ENCODE measurements at regions not wholly inside any gene's neighbourhood (a gene's known extent, or its start where the extent isn't known, plus 50 kb on each side); places are given as distances from the start of the nearest gene placed in this dataset.

GRCh38 chr15:81968691-81969090 lies 77.1 kb downstream of the MEX3B start:
- TF ChIP-seq, protein P1, sequence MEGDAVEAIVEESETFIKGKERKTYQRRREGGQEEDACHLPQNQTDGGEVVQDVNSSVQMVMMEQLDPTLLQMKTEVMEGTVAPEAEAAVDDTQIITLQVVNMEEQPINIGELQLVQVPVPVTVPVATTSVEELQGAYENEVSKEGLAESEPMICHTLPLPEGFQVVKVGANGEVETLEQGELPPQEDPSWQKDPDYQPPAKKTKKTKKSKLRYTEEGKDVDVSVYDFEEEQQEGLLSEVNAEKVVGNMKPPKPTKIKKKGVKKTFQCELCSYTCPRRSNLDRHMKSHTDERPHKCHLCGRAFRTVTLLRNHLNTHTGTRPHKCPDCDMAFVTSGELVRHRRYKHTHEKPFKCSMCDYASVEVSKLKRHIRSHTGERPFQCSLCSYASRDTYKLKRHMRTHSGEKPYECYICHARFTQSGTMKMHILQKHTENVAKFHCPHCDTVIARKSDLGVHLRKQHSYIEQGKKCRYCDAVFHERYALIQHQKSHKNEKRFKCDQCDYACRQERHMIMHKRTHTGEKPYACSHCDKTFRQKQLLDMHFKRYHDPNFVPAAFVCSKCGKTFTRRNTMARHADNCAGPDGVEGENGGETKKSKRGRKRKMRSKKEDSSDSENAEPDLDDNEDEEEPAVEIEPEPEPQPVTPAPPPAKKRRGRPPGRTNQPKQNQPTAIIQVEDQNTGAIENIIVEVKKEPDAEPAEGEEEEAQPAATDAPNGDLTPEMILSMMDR (IDR thresholded peaks at IDR 0.05): no peak
- no peak for TF ChIP-seq EP300 (IDR thresholded peaks at IDR 0.05)
- no peak for TF ChIP-seq POLR2A (IDR thresholded peaks at IDR 0.05)
- H3K27ac ChIP-seq: no peak overlapping the region
- H3K36me3 ChIP-seq: no peaks in the 10 kb centered on the region
- no peak overlapping the region for H3K4me3 ChIP-seq
- no peaks in the 10 kb centered on the region for H3K4me1 ChIP-seq
- no peak for DNase-seq (ENCODE audit: low spot score in 2 of 2)
- 88 to 91% methylated on average over 2 of the region's 2 CpGs for WGBS, 2 donors
- no peaks in the 10 kb centered on the region for H3K27me3 ChIP-seq
- H3K9me3 ChIP-seq: peaks cover 0 to 16% (median 0%) of the 10 kb centered on the region in 4 donors

- Histone ChIP-seq H3K9me3 (peaks cover 0 to 11% (median 0%) of the 10 kb centered on the region in 4 donors), H3K4me3 (no peak overlapping the region), H3K4me1 (no peaks in the 10 kb centered on the region), H3K27ac (no peak overlapping the region), H3K36me3 (no peaks in the 10 kb centered on the region), H3K27me3 (no peaks in the 10 kb centered on the region)
- TF ChIP-seq EP300 (IDR thresholded peaks at IDR 0.05): no peak
- DNase-seq (ENCODE audit: low spot score in 2 of 2): no peak
- 55 to 61% methylated on average over 3 of the region's 3 CpGs for WGBS, 2 donors
Observed at GRCh38 chr15:81966631-81967030, 79.2 kb downstream of the MEX3B start.

DNA sequence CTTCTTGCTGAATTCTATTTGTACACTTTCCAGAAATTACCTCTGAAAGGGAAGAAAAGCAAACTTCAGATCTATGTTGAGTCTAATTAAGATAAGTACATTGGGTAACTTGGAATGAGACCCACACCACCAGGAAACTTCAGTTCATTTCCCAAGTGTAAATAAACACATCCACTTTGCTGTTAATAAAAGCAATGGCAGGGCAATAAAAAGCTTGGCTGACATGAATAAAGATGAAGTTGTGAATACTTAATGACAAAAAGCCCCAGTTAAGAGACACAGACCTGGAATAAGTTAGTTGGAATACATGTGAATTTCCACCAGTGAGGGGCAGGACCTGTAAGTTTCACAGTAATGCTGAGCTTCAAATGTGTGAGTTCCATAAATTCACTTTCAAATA lies 83.3 kb downstream of the MEX3B start:
- H3K4me3 ChIP-seq: no peak overlapping the region
- DNase-seq (ENCODE audit: low spot score in 2 of 2): no peak

DNA sequence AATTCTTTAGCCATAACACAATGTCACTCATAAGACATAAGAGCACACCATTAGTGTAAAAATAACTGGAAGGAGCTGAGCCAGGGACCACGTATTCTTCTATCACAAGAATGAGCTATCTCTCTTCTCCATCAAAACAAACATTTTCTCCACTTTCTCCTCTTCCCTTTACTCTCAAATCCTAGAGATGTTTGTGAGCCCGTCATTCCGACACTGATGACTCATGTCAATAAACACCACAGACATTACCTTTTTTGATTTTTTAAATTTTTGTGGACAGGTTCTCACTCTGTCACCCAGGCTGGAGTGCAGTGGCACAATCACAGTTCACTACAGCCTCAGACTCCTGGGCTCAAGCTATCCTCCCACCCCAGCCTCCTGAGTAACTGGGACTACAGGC lies 86.6 kb downstream of the MEX3B start:
- WGBS, 2 donors: 88 to 96% methylated on average over 3 of the region's 3 CpGs
- no peaks in the 10 kb centered on the region for H3K4me1 ChIP-seq
- no peak overlapping the region for H3K4me3 ChIP-seq
- H3K36me3 ChIP-seq: no peaks in the 10 kb centered on the region
- H3K27me3 ChIP-seq: no peaks in the 10 kb centered on the region
- DNase-seq (ENCODE audit: low spot score in 2 of 2): no peak
- TF ChIP-seq POLR2A (IDR thresholded peaks at IDR 0.05): no peak
- no peak for TF ChIP-seq EP300 (IDR thresholded peaks at IDR 0.05)
- TF ChIP-seq, protein P1 (IDR thresholded peaks at IDR 0.05): no peak
- no peak overlapping the region for H3K27ac ChIP-seq
- H3K9me3 ChIP-seq: peaks cover 0 to under 1% (median 0%) of the 10 kb centered on the region in 4 donors

More for the DNA sequence above, 83.3 kb downstream of the MEX3B start:
- Histone ChIP-seq H3K4me1 (no peaks in the 10 kb centered on the region), H3K27ac (no peak overlapping the region), H3K9me3 (peaks cover 0 to 11% (median 0%) of the 10 kb centered on the region in 4 donors), H3K27me3 (no peaks in the 10 kb centered on the region), H3K36me3 (no peaks in the 10 kb centered on the region)
- TF ChIP-seq EP300 (IDR thresholded peaks at IDR 0.05) (no peak), POLR2A (IDR thresholded peaks at IDR 0.05) (no peak)
- TF ChIP-seq, protein P1 (IDR thresholded peaks at IDR 0.05): no peak

DNA sequence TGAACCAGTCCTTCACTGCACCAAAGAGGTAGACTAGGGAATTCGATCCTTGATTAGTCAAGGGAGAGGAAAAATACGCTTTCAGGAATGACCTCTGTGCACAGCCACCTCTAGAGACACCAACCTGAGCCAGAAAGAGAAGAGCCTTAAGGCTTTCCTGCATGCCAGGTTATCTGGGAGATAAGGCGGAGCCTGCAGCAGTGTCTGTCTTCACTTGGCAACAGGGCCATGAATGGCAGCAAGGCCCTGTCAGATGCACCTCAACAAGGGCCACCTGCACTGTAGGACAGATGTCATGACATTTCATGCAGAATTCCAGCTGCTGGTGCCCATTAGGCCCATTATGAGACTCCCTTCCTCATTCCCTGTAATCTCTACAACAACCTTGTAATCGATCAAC lies 88.1 kb downstream of the MEX3B start:
- WGBS, 2 donors: 83 to 87% methylated on average over 4 of the region's 4 CpGs
- H3K27ac ChIP-seq: no peak overlapping the region

More for the DNA sequence above, 88.1 kb downstream of the MEX3B start:
- no peak for DNase-seq (ENCODE audit: low spot score in 2 of 2)
- Histone ChIP-seq H3K27me3 (no peaks in the 10 kb centered on the region), H3K4me3 (no peak overlapping the region), H3K4me1 (no peaks in the 10 kb centered on the region), H3K9me3 (no peaks in the 10 kb centered on the region), H3K36me3 (no peaks in the 10 kb centered on the region)
- TF ChIP-seq POLR2A (IDR thresholded peaks at IDR 0.05) (no peak), EP300 (IDR thresholded peaks at IDR 0.05) (no peak)
- TF ChIP-seq, protein P1 (IDR thresholded peaks at IDR 0.05): no peak
